ENCODE measurements at regions not wholly inside any gene's neighbourhood (a gene's known extent, or its start where the extent isn't known, plus 50 kb on each side); places are given as distances from the start of the nearest gene placed in this dataset.
"Not testable (repeated sequence)": the region's sequence is repeated elsewhere in the genome, so short reads cannot be mapped to it uniquely, and the experiment has no call there.

DNA sequence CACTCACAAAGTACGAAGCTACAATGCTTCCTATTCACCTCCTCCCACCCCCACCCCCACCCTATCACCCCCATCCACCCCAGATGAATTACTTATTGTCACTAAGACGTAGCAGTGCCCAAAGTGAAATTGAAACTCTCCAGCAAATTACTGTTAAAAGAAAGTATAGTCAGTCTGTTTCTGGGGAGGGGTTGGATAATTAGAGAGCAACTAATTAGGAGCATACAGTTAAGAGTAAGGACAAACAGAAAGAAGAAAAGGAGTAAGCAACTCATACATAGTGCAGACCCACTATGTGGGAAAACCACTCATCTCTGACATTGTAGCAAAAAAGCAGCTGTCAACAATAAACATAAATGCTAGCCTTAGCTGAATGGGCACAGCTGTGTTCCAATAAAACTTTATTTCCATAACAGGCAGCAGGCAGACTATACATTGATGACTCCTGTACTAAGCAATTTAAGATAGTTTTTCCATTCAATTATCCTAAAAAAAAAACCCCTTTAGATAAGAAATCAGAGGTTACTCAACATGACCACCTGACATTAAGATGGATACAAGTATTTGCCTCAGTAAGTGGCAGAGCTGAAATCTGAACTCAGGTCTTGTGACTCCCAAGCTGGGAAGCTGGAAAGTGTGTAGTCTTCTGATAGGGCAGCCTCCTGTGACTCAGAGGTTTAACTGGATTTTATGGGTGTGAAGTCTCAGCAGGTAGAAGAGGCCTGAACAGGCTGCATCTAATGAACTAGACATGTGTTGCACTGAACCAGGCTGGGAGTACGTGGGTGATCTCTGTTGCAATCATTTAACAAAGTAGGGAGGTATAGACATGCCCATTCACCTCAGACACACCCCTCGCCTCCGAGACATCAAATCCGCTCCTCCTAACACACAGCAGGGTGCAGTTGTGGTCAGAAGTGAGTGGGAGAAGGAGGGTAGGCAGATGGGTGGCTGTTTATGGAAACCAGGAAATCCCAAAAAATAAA, 171.8 kb upstream of the KLF7 start:
- no peaks in the 10 kb centered on the region for H3K27me3 Mint-ChIP-seq (ENCODE audit: low read depth)

DNA sequence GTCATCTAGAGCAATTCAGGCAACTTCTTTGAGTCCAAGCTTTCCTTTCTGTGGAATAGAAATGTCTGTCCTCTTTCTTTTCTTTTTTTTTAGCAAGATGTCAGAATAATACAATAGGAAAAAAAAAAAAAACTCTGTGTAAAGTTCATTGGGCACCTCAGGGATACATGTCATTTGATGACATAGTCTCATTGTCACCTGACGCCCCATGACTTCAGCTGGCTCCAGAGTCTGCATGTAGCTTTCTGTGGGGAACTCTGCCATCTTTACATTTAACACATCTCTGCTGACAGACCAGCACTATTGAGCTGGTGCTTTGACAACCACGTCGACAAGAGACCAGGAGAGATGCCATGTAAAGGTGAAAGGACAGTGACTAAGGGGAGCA, 172.5 kb upstream of the KLF7 start:
- no peak overlapping the region for H3K4me3 Mint-ChIP-seq

More for the DNA sequence above, 171.8 kb upstream of the KLF7 start:
- Mint-ChIP-seq H3K36me3 (ENCODE audit: low read depth) (no peaks in the 10 kb centered on the region), H3K27ac (no peak overlapping the region), H3K4me3 (no peak overlapping the region), H3K9me3 (no peaks in the 10 kb centered on the region), H3K4me1 (peaks cover 15% of the 10 kb centered on the region)
- TF ChIP-seq, protein P1, sequence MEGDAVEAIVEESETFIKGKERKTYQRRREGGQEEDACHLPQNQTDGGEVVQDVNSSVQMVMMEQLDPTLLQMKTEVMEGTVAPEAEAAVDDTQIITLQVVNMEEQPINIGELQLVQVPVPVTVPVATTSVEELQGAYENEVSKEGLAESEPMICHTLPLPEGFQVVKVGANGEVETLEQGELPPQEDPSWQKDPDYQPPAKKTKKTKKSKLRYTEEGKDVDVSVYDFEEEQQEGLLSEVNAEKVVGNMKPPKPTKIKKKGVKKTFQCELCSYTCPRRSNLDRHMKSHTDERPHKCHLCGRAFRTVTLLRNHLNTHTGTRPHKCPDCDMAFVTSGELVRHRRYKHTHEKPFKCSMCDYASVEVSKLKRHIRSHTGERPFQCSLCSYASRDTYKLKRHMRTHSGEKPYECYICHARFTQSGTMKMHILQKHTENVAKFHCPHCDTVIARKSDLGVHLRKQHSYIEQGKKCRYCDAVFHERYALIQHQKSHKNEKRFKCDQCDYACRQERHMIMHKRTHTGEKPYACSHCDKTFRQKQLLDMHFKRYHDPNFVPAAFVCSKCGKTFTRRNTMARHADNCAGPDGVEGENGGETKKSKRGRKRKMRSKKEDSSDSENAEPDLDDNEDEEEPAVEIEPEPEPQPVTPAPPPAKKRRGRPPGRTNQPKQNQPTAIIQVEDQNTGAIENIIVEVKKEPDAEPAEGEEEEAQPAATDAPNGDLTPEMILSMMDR (IDR thresholded peaks at IDR 0.05; ENCODE audit: unreplicated experiment in 3 of 3) = no peak

DNA sequence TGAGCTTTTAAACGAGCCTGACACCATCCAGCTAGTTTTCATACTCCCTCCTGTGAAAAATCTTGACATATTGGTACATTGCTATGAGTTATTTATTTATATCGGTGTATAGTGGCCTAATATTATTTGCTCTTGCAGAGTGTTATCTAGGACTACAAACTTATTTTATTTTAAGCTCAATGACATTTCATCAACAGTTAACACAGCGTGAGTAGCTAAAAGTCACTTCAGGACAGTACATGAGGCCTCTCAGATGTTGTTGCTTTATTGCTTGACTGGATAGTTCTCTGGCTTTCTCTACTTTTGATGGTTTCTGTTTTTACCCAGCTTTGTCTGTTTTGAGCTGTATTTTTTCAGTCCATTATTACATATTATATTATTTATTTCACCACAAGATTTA, 172.9 kb upstream of the KLF7 start:
- no peaks in the 10 kb centered on the region for H3K36me3 Mint-ChIP-seq (ENCODE audit: low read depth)
- peaks cover 12% of the 10 kb centered on the region for H3K4me1 Mint-ChIP-seq
- no peak overlapping the region for H3K27ac Mint-ChIP-seq
- TF ChIP-seq, protein P1 (IDR thresholded peaks at IDR 0.05; ENCODE audit: unreplicated experiment in 3 of 3) = no peak
- no peaks in the 10 kb centered on the region for H3K9me3 Mint-ChIP-seq
- H3K27me3 Mint-ChIP-seq (ENCODE audit: low read depth) = no peaks in the 10 kb centered on the region
- H3K4me3 Mint-ChIP-seq = no peak overlapping the region

More for the DNA sequence above, 172.5 kb upstream of the KLF7 start:
- no peaks in the 10 kb centered on the region for H3K27me3 Mint-ChIP-seq (ENCODE audit: low read depth)
- TF ChIP-seq, protein P1 (IDR thresholded peaks at IDR 0.05; ENCODE audit: unreplicated experiment in 3 of 3) = no peak
- no peak overlapping the region for H3K27ac Mint-ChIP-seq
- H3K4me1 Mint-ChIP-seq = peaks cover 12% of the 10 kb centered on the region
- no peaks in the 10 kb centered on the region for H3K36me3 Mint-ChIP-seq (ENCODE audit: low read depth)
- H3K9me3 Mint-ChIP-seq = no peaks in the 10 kb centered on the region

DNA sequence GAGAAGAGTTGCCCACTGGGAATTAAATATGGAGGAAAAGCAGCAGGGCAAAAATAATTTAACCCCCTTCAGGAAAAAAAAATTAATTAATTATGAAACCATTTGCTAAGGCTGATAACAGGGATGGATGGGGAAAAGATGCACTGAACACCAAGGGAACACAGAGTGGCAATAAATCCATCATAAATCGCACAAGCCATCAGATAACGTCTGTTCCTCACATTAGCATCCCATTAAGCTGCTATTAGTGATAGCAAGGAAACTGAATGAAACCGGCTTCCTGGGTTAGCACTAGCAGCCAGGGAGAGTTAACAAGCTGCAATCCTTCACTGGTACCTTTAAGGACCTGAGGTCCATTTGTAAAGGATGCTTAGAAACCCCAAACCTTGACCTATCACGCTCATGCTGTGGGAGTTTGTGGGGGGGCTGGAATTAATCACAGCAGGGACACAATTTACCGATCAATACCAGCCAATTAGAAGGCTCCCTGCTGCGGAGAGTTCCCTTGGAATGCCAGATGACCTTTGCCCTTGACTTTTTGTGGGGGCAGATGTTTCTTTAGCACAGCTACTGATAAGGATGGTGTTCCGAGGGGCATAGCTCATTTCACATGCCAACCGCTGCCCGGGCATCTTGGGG, 175.5 kb upstream of the KLF7 start:
- H3K4me3 Mint-ChIP-seq = no peak overlapping the region
- H3K27ac Mint-ChIP-seq = no peak overlapping the region
- no peaks in the 10 kb centered on the region for H3K36me3 Mint-ChIP-seq (ENCODE audit: low read depth)
- TF ChIP-seq, protein P1 (IDR thresholded peaks at IDR 0.05; ENCODE audit: unreplicated experiment in 3 of 3) = no peak
- H3K9me3 Mint-ChIP-seq = peaks cover 10% of the 10 kb centered on the region
- H3K27me3 Mint-ChIP-seq (ENCODE audit: low read depth) = no peaks in the 10 kb centered on the region
- no peaks in the 10 kb centered on the region for H3K4me1 Mint-ChIP-seq

DNA sequence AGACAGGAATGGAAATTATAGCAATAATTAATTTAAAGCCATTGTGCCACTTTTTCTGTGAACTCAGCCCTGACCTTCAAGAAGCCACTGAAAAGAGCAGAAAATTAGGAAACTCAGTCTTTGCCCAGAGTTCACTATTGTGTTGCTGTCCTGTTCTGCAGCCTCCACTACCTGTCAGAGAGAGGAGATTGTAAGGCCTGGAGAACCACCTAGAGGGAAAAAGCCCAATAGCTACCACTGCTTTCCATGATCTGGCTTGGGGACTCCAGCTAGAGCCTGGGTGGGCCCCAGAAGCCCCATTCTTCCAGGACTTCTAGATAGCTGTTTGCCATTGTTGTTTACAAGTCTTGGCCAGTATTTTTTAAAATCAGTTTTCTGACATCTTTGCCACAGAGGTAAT, 176.1 kb upstream of the KLF7 start:
- Mint-ChIP-seq H3K36me3 (ENCODE audit: low read depth) (no peaks in the 10 kb centered on the region), H3K4me3 (no peak overlapping the region), H3K27me3 (ENCODE audit: low read depth) (no peaks in the 10 kb centered on the region), H3K27ac (no peak overlapping the region), H3K9me3 (peaks cover 14% of the 10 kb centered on the region), H3K4me1 (no peaks in the 10 kb centered on the region)
- TF ChIP-seq, protein P1 (IDR thresholded peaks at IDR 0.05; ENCODE audit: unreplicated experiment in 3 of 3) = no peak

DNA sequence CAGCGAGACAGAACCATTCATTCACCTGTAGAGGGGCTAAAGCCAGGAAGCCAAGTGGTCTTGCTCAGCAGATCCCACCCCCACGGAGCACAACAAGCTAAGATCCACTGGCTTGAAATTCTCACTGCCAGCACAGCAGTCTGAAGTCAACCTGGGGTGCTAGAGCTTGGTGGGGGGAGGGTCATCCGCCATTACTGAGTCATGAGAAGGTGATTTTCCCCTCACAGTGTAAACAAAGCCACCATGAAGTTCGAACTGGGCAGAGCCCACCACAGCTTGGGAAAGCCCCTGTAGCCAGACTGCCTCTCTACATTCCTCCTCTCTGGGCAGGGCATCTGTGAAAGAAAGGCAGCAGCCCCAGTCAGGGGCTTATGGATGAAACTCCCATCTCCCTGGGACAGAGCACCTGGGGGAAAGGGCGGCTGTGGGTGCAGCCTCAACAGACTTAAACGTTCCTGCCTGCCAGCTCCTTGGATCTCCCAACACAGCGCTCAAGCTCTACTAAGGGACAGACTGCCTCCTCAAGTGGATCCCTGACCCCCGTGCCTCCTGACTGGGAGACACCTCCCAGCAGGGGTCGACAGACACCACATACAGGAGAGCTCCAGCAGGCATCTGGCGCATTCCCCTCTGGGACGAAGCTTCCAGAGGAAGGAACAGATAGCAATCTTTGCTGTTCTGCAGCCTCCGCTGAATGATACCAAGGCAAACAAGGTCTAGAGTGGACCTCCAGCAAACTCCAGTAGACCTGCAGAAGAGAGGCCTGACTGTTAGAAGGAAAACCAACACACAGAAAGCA, 179.0 kb upstream of the KLF7 start:
- H3K36me3 Mint-ChIP-seq (ENCODE audit: low read depth); H3K27me3 Mint-ChIP-seq (ENCODE audit: low read depth); H3K4me1 Mint-ChIP-seq; H3K4me3 Mint-ChIP-seq; H3K27ac Mint-ChIP-seq: not testable (repeated sequence)
- H3K9me3 Mint-ChIP-seq = peaks cover 36% of the 10 kb centered on the region
